CD8-positive, alpha-beta memory T cell (primary cell): ENCODE measurements at regions not wholly inside any gene's neighbourhood (a gene's known extent, or its start where the extent isn't known, plus 50 kb on each side); places are given as distances from the start of the nearest gene placed in this dataset.
A peak's percentile ranks its signal among the peaks of the same experiment; 100 is the strongest.

ENCODE experiments used
- CTCF ChIA-PET: fragments of 350-600 bp; sonication (Branson Sonifier 250); formaldehyde crosslinking; loops from one replicate; lab custom pipeline; 2021; ENCODE audit warnings: antibody characterized with exemption; lab: Charles Lee
- POLR2A ChIA-PET: fragments of 350-600 bp; sonication (Branson Sonifier 250); formaldehyde crosslinking; loops from one replicate; lab custom pipeline; 2021; ENCODE audit warnings: antibody characterized with exemption; lab: Charles Lee
- DNase-seq, 5 donors: peaks; one replicate each; pipeline versions ENCODE4 v3.0.0 to v3.0.0-alpha.2; 2020 to 2022; ENCODE audit warnings: mixed read lengths in 1 of 5
- H3K27ac ChIP-seq: one replicate; pipeline ENCODE4 v1.7.0; 2013; ENCODE audit warnings: low read depth, mild to moderate bottlenecking, low read length, moderate library complexity
- H3K27me3 ChIP-seq: 2 replicates; pipeline ENCODE4 v1.7.0; 2013; ENCODE audit warnings: low read length, mild to moderate bottlenecking; ENCODE audit not compliant: insufficient read depth, poor library complexity, severe bottlenecking
- H3K36me3 ChIP-seq: 2 replicates; pipeline ENCODE4 v1.7.0; 2013; ENCODE audit warnings: mild to moderate bottlenecking, low read length, moderate library complexity; ENCODE audit not compliant: insufficient read depth
- H3K4me1 ChIP-seq: 2 replicates; pipeline ENCODE4 v1.7.0; 2013; ENCODE audit warnings: mild to moderate bottlenecking, low read length, moderate library complexity; ENCODE audit not compliant: insufficient read depth
- H3K4me3 ChIP-seq: 2 replicates; pipeline ENCODE4 v1.7.0; 2013; ENCODE audit warnings: mild to moderate bottlenecking, low read length
- H3K9me3 ChIP-seq: 2 replicates; pipeline ENCODE4 v1.7.0; 2013; ENCODE audit warnings: mild to moderate bottlenecking, low read length
- H3K27ac Mint-ChIP-seq, 8 donors: one replicate each; pipeline ENCODE4 v1.8.0; 2020 to 2021; ENCODE audit warnings: mixed read lengths in 8 of 8, mild to moderate bottlenecking in 6 of 8, inconsistent platforms in 3 of 8, moderate library complexity in 3 of 8
- H3K27me3 Mint-ChIP-seq, 2 donors: one replicate each; pipeline ENCODE4 v1.8.0; 2020 to 2021; ENCODE audit warnings: mixed read lengths in 2 of 2, mild to moderate bottlenecking in 1 of 2, moderate library complexity in 1 of 2
- H3K36me3 Mint-ChIP-seq, 3 donors: one replicate each; pipeline ENCODE4 v1.8.0; 2020 to 2021; ENCODE audit warnings: mixed read lengths in 3 of 3, inconsistent platforms in 1 of 3, mild to moderate bottlenecking in 1 of 3
- H3K4me1 Mint-ChIP-seq, 3 donors: one replicate each; pipeline ENCODE4 v1.8.0; 2020 to 2021; ENCODE audit warnings: mixed read lengths in 3 of 3, inconsistent platforms in 1 of 3, mild to moderate bottlenecking in 1 of 3
- H3K4me3 Mint-ChIP-seq, 7 donors: one replicate each; pipeline ENCODE4 v1.8.0; 2020 to 2021; ENCODE audit warnings: mixed read lengths in 7 of 7, mild to moderate bottlenecking in 6 of 7, moderate library complexity in 4 of 7, inconsistent platforms in 2 of 7
- H3K9me3 Mint-ChIP-seq, 5 donors: one replicate each; pipeline ENCODE4 v1.8.0; 2020 to 2022; ENCODE audit warnings: mixed read lengths in 5 of 5, mild to moderate bottlenecking in 3 of 5, moderate library complexity in 2 of 5, inconsistent platforms in 1 of 5

- H3K9me3 Mint-ChIP-seq: no peaks in the 10 kb centered on the region
- no peaks in the 10 kb centered on the region for H3K4me1 ChIP-seq
- H3K27ac ChIP-seq: no peak overlapping the region
- H3K4me3 ChIP-seq: no peak overlapping the region
- H3K4me3 Mint-ChIP-seq: no peak overlapping the region
- peaks cover 3% of the 10 kb centered on the region in 2 donors for H3K27me3 Mint-ChIP-seq
- ChIA-PET POLR2A (no interaction called here), CTCF (no interaction called here)
- DNase-seq: no peak
- no peaks in the 10 kb centered on the region for H3K36me3 Mint-ChIP-seq
- H3K36me3 ChIP-seq: no peaks in the 10 kb centered on the region
- H3K27ac Mint-ChIP-seq: no peak overlapping the region
- no peaks in the 10 kb centered on the region for H3K9me3 ChIP-seq
- no peaks in the 10 kb centered on the region for H3K4me1 Mint-ChIP-seq
- no peaks in the 10 kb centered on the region for H3K27me3 ChIP-seq
Measured at GRCh38 chr3:34005886-34006285, 207.5 kb downstream of the PDCD6IP start.

- no peaks in the 10 kb centered on the region for H3K9me3 Mint-ChIP-seq
- DNase-seq: no peak
- H3K27me3 Mint-ChIP-seq: peaks cover 3 to 6% of the 10 kb centered on the region in 2 donors
- CTCF ChIA-PET: no interaction called here
- peak overlapping the region in 2 of 8 donors; percentile 25 to 85 for H3K27ac Mint-ChIP-seq
- POLR2A ChIA-PET: no interaction called here
- no peaks in the 10 kb centered on the region for H3K4me1 Mint-ChIP-seq
- no peak overlapping the region for H3K4me3 Mint-ChIP-seq
- no peaks in the 10 kb centered on the region for H3K36me3 Mint-ChIP-seq
- Histone ChIP-seq H3K4me1 (no peaks in the 10 kb centered on the region), H3K4me3 (no peak overlapping the region), H3K9me3 (no peaks in the 10 kb centered on the region), H3K27ac (no peak overlapping the region), H3K27me3 (no peaks in the 10 kb centered on the region), H3K36me3 (no peaks in the 10 kb centered on the region)
Measured at GRCh38 chr3:34008191-34008590, 209.8 kb downstream of the PDCD6IP start.

- no peaks in the 10 kb centered on the region for H3K9me3 Mint-ChIP-seq
- H3K4me1 ChIP-seq: no peaks in the 10 kb centered on the region
- CTCF ChIA-PET: no interaction called here
- POLR2A ChIA-PET: no interaction called here
- H3K27me3 ChIP-seq: no peaks in the 10 kb centered on the region
- H3K36me3 Mint-ChIP-seq: no peaks in the 10 kb centered on the region
- no peaks in the 10 kb centered on the region for H3K36me3 ChIP-seq
- peaks cover 3 to 4% of the 10 kb centered on the region in 2 donors for H3K27me3 Mint-ChIP-seq
- no peaks in the 10 kb centered on the region for H3K9me3 ChIP-seq
- no peak overlapping the region for H3K4me3 Mint-ChIP-seq
- H3K4me3 ChIP-seq: no peak overlapping the region
- H3K27ac ChIP-seq: no peak overlapping the region
- no peaks in the 10 kb centered on the region for H3K4me1 Mint-ChIP-seq
- DNase-seq: no peak
- H3K27ac Mint-ChIP-seq: no peak overlapping the region
Measured at GRCh38 chr3:34008836-34009809, 210.7 kb downstream of the PDCD6IP start.

- Histone ChIP-seq H3K4me3 (no peak overlapping the region), H3K27me3 (no peaks in the 10 kb centered on the region), H3K4me1 (peaks cover 9% of the 10 kb centered on the region), H3K27ac (no peak overlapping the region), H3K9me3 (no peaks in the 10 kb centered on the region), H3K36me3 (no peaks in the 10 kb centered on the region)
- Mint-ChIP-seq H3K9me3 (no peaks in the 10 kb centered on the region), H3K36me3 (no peaks in the 10 kb centered on the region), H3K27me3 (peaks cover 1 to 3% of the 10 kb centered on the region in 2 donors), H3K4me3 (no peak overlapping the region), H3K27ac (peak overlapping the region in 2 of 8 donors; percentile 21 to 44), H3K4me1 (peaks cover 14 to 19% (median 14%) of the 10 kb centered on the region in 3 donors)
- ChIA-PET CTCF (no interaction called here), POLR2A (no interaction called here)
- DNase-seq: no peak
Measured at GRCh38 chr3:34011171-34012101, 213.0 kb downstream of the PDCD6IP start.

GRCh38 chr3:34012102-34012461 is 213.7 kb downstream of the PDCD6IP start:
- H3K4me3 Mint-ChIP-seq: no peak overlapping the region
- no peaks in the 10 kb centered on the region for H3K27me3 ChIP-seq
- H3K9me3 Mint-ChIP-seq: no peaks in the 10 kb centered on the region
- peak overlapping the region in 2 of 8 donors; percentile 32 to 44 for H3K27ac Mint-ChIP-seq
- POLR2A ChIA-PET: no interaction called here
- H3K9me3 ChIP-seq: no peaks in the 10 kb centered on the region
- DNase-seq: no peak
- peaks cover 0 to 3% of the 10 kb centered on the region in 2 donors for H3K27me3 Mint-ChIP-seq
- no peak overlapping the region for H3K27ac ChIP-seq
- H3K4me1 ChIP-seq: peaks cover 15% of the 10 kb centered on the region
- CTCF ChIA-PET: no interaction called here
- H3K36me3 Mint-ChIP-seq: no peaks in the 10 kb centered on the region
- H3K4me3 ChIP-seq: no peak overlapping the region
- no peaks in the 10 kb centered on the region for H3K36me3 ChIP-seq
- H3K4me1 Mint-ChIP-seq: peaks cover 20 to 25% (median 21%) of the 10 kb centered on the region in 3 donors

- Mint-ChIP-seq H3K4me3 (no peak overlapping the region), H3K27me3 (peaks cover 0 to 3% of the 10 kb centered on the region in 2 donors), H3K9me3 (no peaks in the 10 kb centered on the region), H3K36me3 (no peaks in the 10 kb centered on the region), H3K27ac (no peak overlapping the region), H3K4me1 (peaks cover 33 to 43% (median 36%) of the 10 kb centered on the region in 3 donors)
- Histone ChIP-seq H3K36me3 (no peaks in the 10 kb centered on the region), H3K4me3 (no peak overlapping the region), H3K27me3 (no peaks in the 10 kb centered on the region), H3K4me1 (peaks cover 27% of the 10 kb centered on the region), H3K27ac (no peak overlapping the region), H3K9me3 (no peaks in the 10 kb centered on the region)
- CTCF ChIA-PET: no interaction called here
- DNase-seq: no peak
- POLR2A ChIA-PET: no interaction called here
Measured at GRCh38 chr3:34013818-34014570, 215.6 kb downstream of the PDCD6IP start.

- no peaks in the 10 kb centered on the region for H3K36me3 ChIP-seq
- ChIA-PET POLR2A (no interaction called here), CTCF (interaction anchor here (1.6 to 1.9 kb wide), 2 partner anchors 11 to 14 kb away, joined by 4 to 5 read pairs; no protein-coding TSS in a partner anchor)
- H3K4me1 ChIP-seq: peaks cover 27% of the 10 kb centered on the region
- no peaks in the 10 kb centered on the region for H3K27me3 ChIP-seq
- Mint-ChIP-seq H3K36me3 (peaks cover 0 to 9% (median 0%) of the 10 kb centered on the region in 3 donors), H3K4me3 (peak overlapping the region in 2 of 7 donors; percentile 34 to 57), H3K9me3 (no peaks in the 10 kb centered on the region), H3K4me1 (peaks cover 38 to 46% (median 43%) of the 10 kb centered on the region in 3 donors), H3K27ac (peak overlapping the region in 2 of 8 donors; percentile 51 to 86), H3K27me3 (peaks cover 0 to 3% of the 10 kb centered on the region in 2 donors)
- DNase-seq: no peak
- no peak overlapping the region for H3K27ac ChIP-seq
- no peaks in the 10 kb centered on the region for H3K9me3 ChIP-seq
- H3K4me3 ChIP-seq: no peak overlapping the region
Measured at GRCh38 chr3:34015204-34016142, 217.0 kb downstream of the PDCD6IP start.
